BJ (cell line): ENCODE measurements at regions not wholly inside any gene's neighbourhood (a gene's known extent, or its start where the extent isn't known, plus 50 kb on each side); places are given as distances from the start of the nearest gene placed in this dataset.

Source experiments
- CTCF ChIA-PET: fragments of 350-600 bp; formaldehyde crosslinking; extraction: SDS; loops from one replicate; lab custom pipeline; 2021; ENCODE audit warnings: antibody characterized with exemption, inconsistent platforms; lab: Yijun Ruan, JAX
- POLR2A ChIA-PET: fragments of 300-600 bp; sonication (Branson Sonifier 250); formaldehyde crosslinking; extraction: SDS; loops from one replicate; lab custom pipeline; 2021; ENCODE audit warnings: antibody characterized with exemption; lab: Charles Lee
- DNase-seq: peaks from one replicate; pipeline ENCODE4 v3.0.0-alpha.2; 2011; ENCODE audit warnings: low read depth
- H3K27me3 ChIP-seq: 2 replicates; pipeline ENCODE4 v1.6.0; 2011; ENCODE audit warnings: low read length; ENCODE audit not compliant: control insufficient read depth, insufficient read depth
- H3K36me3 ChIP-seq: 2 replicates; pipeline ENCODE4 v1.5.1; 2011; ENCODE audit warnings: low read length; ENCODE audit not compliant: control insufficient read depth, insufficient read depth
- H3K4me3 ChIP-seq: 2 replicates; pipeline ENCODE4 v1.5.1; 2011; ENCODE audit warnings: low read depth, mild to moderate bottlenecking, control low read depth, low read length
- TF ChIP-seq, protein P1 (sequence below): IDR thresholded peaks from 2 replicates; pipeline ENCODE4 v1.5.1; 2011; ENCODE audit warnings: low read depth, mild to moderate bottlenecking, control low read depth, inconsistent platforms, low read length, moderate library complexity; ENCODE audit not compliant: insufficient read depth

GRCh38 chr12:47388712-47389111, 309.0 kb upstream of the AMIGO2 start:
- no peak for DNase-seq
- CTCF ChIA-PET: interaction anchor here (0.5 to 1.0 kb wide), 2 partner anchors 16 to 1264 kb away, joined by 3 read pairs; no protein-coding TSS in a partner anchor
- no peaks in the 10 kb centered on the region for H3K36me3 ChIP-seq
- POLR2A ChIA-PET: no interaction called here
- TF ChIP-seq, protein P1, sequence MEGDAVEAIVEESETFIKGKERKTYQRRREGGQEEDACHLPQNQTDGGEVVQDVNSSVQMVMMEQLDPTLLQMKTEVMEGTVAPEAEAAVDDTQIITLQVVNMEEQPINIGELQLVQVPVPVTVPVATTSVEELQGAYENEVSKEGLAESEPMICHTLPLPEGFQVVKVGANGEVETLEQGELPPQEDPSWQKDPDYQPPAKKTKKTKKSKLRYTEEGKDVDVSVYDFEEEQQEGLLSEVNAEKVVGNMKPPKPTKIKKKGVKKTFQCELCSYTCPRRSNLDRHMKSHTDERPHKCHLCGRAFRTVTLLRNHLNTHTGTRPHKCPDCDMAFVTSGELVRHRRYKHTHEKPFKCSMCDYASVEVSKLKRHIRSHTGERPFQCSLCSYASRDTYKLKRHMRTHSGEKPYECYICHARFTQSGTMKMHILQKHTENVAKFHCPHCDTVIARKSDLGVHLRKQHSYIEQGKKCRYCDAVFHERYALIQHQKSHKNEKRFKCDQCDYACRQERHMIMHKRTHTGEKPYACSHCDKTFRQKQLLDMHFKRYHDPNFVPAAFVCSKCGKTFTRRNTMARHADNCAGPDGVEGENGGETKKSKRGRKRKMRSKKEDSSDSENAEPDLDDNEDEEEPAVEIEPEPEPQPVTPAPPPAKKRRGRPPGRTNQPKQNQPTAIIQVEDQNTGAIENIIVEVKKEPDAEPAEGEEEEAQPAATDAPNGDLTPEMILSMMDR: no peak
- H3K27me3 ChIP-seq: no peaks in the 10 kb centered on the region
- H3K4me3 ChIP-seq: no peak overlapping the region

DNA sequence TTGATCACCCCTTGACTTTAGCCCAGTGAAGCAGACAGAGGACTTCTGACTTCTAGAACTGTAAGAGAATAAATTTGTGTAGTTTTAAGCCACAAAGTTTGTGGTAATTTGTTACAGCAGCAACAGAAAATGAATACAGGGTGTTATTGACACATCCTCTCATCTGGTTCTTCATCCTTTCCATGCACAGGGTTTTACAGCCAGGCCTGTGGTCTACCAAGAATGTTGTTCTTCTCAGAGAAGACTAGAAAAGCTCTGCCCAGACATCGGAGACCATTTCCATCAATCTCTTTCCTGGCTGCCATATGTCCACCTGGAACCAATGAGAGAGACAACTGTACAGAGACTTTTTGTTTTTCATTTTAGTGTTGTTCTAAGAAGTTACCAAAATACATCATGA, 308.2 kb upstream of the AMIGO2 start:
- TF ChIP-seq, protein P1: no peak
- ChIA-PET CTCF (interaction anchor here (1.0 kb wide), 1 partner anchor 16 kb away, joined by 3 read pairs; no protein-coding TSS in a partner anchor), POLR2A (no interaction called here)
- Histone ChIP-seq H3K27me3 (no peaks in the 10 kb centered on the region), H3K36me3 (no peaks in the 10 kb centered on the region), H3K4me3 (no peak overlapping the region)
- peak; percentile 34 for DNase-seq

- POLR2A ChIA-PET: no interaction called here
- no peak for DNase-seq
- Histone ChIP-seq H3K36me3 (no peaks in the 10 kb centered on the region), H3K27me3 (no peaks in the 10 kb centered on the region), H3K4me3 (no peak overlapping the region)
- CTCF ChIA-PET: no interaction called here
- TF ChIP-seq, protein P1: no peak
Measured at GRCh38 chr12:47385653-47386052, 305.9 kb upstream of the AMIGO2 start.

DNA sequence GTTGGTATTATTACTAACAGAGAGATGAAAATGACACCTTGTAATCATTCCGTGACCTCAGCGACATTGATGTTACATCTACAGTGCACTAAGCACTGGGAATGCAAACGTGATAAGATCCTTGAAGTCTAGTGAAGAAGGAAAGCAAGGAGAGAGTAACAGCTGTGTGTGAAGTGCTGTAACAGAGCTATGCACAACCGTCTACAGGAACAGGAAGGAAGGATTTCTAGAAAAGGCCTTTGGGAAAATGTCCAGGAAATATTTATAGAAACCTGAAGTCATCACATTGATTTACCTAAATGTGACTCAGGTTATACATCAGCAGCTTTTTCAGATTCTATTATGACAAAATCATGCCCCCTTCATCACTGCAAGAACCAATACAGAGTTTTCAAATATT, 304.2 kb upstream of the AMIGO2 start:
- CTCF ChIA-PET: interaction anchor here (1.0 kb wide), 1 partner anchor 15 kb away, joined by 3 read pairs; no protein-coding TSS in a partner anchor
- POLR2A ChIA-PET: interaction anchor here (0.6 kb wide), 2 partner anchors 10 to 437 kb away, joined by 3 to 10 read pairs; no protein-coding TSS in a partner anchor
- Histone ChIP-seq H3K36me3 (no peaks in the 10 kb centered on the region), H3K27me3 (no peaks in the 10 kb centered on the region), H3K4me3 (no peak overlapping the region)
- TF ChIP-seq, protein P1: no peak
- no peak for DNase-seq

DNA sequence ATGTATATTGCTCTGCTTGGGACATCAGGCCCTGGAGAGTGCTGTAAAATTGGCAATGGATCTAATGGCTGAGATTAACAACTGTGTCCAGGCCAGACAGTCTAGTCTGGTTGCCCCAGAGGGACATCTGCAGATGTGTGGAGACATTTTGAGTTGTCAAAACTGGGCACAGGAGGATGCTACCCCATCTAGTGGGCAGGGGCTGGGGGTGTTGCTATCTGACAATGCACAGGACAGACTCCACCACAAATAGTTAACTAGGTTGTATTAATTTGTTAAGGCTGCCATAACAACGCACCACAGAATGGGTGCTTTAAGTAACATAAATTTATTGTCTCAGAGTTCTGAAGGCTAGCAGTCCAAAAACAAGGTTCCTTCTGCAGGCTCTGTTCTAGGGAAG, 302.5 kb upstream of the AMIGO2 start:
- no peaks in the 10 kb centered on the region for H3K27me3 ChIP-seq
- POLR2A ChIA-PET: no interaction called here
- no peak overlapping the region for H3K4me3 ChIP-seq
- no peaks in the 10 kb centered on the region for H3K36me3 ChIP-seq
- no peak for DNase-seq
- CTCF ChIA-PET: interaction anchor here (1.5 kb wide), 1 partner anchor 15 kb away, joined by 6 read pairs; no protein-coding TSS in a partner anchor
- TF ChIP-seq, protein P1: no peak
